NCI-H146 treated with DMSO at 0.1 percent for 48 hours (cell line): ENCODE measurements at regions not wholly inside any gene's neighbourhood (a gene's known extent, or its start where the extent isn't known, plus 50 kb on each side); places are given as distances from the start of the nearest gene placed in this dataset.
"Not testable (repeated sequence)": the region's sequence is repeated elsewhere in the genome, so short reads cannot be mapped to it uniquely, and the experiment has no call there.

Experiments
- DNase-seq: peaks from one replicate; lab custom pipeline; 2025; ENCODE audit not compliant: unreplicated experiment; lab: John Stamatoyannopoulos, UW

DNA sequence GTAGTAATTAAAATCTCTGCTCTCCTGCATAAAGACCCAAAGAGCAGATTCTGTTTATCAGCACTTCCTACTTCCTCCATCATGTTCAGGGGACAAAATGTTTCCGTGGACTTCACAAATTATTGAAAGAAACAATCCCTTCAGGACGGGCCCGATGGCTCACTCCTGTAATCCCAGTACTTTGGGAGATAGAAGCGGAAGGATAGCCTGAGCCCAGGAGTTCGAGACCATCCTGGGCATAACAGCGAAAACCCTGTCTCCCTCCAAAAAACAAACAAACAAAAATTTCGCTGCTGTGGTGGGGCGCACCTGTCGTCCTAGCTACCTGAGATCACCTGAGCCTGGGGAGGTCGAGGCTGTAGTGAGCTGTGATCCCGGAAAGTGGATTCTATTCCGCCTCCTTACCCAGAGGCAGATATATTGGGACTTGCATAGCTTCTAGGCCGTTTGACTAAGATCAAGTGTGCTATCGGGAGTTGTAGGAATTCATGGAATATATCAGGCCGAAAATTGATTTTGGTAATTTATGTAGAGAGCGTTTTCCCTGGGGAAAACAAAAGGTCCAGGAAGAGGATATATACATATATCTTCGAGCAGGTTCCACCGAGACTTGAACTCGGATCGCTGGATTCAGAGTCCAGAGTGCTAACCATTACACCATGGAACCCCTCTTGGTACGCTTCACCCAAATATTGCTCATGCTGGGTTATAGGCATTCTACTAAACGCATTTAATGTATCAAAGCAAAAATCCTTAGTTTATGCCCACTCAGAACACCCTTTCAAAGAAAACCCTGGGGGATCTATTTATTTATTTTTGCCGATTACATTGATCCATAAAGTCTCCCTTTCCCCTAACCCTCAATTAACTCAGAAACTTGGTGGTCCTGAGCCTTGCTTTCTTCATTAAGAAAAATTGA is 74.5 kb upstream of the ZNF184 start:
- DNase-seq = no peak

DNA sequence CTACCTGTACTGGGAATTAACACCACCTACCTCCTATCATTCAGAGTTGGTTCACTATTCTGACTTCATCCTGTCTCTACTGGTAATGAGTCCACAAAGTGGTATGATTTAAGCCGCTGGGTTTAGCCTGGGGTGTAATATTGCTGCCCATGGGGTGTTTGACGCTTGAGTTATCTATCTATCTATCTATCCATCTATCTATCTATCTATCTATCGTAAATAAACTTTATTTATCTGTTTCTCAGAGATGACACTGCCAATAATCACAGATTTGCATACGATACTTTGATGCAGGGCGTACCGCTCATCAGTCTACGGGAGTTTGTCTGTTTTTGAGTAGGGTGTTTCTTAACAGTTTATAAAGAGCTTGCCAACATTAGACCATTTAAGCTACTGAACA is 73.6 kb upstream of the ZNF184 start:
- DNase-seq = no peak

GRCh38 chr6:27545271-27546046 is 72.6 kb upstream of the ZNF184 start:
- no peak for DNase-seq

DNA sequence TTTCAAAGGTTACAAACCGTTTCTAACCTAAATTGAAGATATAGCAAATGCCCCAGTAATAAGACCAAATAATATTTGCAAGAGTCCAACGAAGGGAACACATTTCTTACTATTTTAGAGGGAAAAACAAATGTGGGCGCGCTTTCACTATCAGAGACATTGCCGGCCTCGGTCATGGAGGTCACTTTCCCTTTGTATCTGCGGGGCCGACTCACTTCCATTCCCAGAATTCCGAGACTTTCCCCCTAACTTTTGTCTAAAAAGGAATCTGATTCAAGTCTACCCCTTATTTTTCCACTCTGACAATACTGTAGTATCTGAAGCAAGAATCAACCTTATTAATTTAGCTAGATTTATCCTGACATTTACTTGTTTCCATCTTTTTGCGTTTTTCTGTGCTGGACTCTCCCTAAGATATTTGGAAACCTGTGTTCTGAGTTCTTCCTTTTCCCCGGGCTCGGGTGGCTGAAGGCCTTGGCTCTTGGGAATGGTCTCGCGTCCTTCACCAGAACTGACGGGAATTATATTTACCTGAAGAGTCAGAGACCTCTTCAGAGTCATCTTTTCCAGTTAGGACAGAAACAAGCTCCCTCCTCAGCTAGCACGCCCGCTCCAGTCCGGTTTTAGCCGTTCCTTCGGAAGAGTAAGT is 71.8 kb upstream of the ZNF184 start:
- no peak for DNase-seq

GRCh38 chr6:27544135-27544534 is 71.2 kb upstream of the ZNF184 start:
- not testable (repeated sequence) for DNase-seq

- DNase-seq = no peak
Measured at GRCh38 chr6:27542485-27542884, 69.6 kb upstream of the ZNF184 start.

GRCh38 chr6:27541933-27542297 is 69.0 kb upstream of the ZNF184 start:
- no peak for DNase-seq

GRCh38 chr6:27541212-27541932 is 68.5 kb upstream of the ZNF184 start:
- no peak for DNase-seq

- no peak for DNase-seq
Measured at GRCh38 chr6:27539551-27539950, 66.6 kb upstream of the ZNF184 start.

DNA sequence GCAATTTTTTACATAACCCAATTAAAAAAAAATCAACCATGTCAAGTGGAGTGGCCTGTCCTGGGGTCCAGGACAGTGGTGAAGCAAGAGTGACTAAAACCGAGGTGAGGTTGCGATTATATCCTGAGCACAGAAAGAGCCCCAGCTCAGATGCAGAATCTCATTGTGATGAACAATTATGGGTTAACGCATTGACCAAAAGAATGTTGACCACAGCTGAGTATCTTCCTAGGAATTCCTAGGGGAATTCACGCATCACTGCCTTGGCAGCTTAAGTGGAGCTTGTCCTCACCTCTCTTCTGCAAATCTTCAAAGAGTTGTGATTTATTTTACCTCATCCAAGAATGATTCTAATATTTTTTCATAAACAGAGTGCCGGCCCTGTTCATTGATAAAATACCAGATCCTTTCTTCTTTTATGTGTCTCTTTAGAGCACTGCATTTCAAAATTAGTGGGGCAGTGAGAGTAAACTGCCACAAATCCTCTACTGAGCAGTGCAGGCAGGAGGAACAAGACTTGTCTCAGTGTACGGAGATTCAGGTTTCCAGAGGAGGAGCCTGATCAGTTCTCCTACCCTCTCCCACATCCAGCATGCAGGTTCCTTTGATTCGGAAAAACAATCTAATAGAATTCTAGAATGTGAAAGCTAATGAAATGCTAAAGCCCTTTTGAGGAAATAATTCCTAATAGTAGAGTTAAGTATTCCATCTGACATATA is 60.1 kb upstream of the ZNF184 start:
- DNase-seq = no peak

DNA sequence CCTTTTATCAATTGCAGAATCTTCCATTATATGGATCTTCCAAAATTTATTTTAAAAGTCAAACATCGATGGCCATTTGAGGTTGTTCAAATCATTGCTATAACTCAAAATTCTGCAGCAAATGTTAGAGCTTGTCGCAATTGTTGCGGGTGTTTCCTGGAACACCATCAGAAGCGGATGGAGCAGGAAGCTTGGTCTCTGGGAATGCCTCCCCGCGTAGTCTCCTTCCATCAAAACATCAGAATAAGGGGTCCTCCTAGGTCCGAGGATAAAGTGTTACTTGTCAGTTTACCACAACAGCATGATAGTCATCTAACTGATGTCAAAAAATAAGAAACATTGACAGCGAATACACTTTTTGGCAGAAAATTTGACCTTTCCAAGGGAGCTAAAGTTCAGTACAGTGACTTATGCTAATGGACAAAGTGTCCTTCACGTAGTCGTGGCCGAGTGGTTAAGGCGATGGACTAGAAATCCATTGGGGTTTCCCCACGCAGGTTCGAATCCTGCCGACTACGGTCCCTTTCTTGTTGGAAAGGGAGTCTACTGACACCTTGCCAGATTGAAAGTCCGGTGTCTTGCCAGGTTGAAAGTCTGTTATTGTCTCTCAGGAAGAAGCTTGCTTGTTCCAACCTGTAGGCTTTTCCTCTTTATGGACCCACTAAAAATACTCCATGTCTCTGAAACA is 59.0 kb upstream of the ZNF184 start:
- no peak for DNase-seq

DNA sequence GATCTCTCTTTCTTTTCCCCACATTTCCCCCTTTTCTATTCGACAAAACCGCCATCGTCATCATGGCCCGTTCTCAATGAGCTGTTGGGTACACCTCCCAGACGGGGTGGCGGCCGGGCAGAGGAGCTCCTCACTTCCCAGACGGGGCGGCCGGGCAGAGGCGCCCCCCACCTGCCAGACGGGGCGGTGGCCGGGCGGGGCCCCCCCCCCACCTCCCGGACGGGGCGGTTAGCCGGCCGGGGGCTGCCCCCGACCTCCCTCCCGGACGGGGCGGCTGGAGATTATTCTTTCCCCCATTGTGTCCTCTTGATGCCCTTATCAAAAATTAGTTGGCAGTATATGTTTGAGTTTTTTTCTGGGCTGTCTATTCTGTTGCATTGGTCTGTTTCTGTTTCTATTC is 56.9 kb upstream of the ZNF184 start:
- DNase-seq = not testable (repeated sequence)

DNA sequence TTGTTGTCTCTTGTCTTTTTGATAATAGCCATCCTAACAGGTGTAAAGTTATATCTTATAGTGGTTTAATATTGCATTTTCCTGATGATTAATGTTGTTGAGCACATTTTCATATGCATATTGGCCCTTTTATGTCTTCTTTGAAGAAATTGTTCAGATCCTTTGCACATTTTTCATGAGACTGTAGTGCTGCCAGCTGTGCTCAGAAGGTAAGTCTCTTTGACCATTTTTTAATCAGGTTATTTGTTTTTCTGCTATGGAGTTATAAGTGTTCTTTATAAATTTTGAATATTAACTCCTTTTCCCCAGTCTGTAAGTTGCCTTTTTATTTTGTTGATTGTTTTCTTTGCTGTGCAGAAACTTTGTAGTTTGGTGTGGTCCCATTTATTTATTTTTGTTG is 55.8 kb upstream of the ZNF184 start:
- DNase-seq = no peak
